ENCODE measurements at regions not wholly inside any gene's neighbourhood (a gene's known extent, or its start where the extent isn't known, plus 50 kb on each side); places are given as distances from the start of the nearest gene placed in this dataset.

- Histone ChIP-seq H4K20me1 (ENCODE audit: insufficient read depth, poor library complexity, severe bottlenecking) (no peaks in the 10 kb centered on the region), H2AFZ (no peak overlapping the region), H3K9me3 (ENCODE audit: low read depth) (no peaks in the 10 kb centered on the region), H3K36me3 (replicated peaks; ENCODE audit: insufficient read depth, low read depth) (no peaks in the 10 kb centered on the region), H3K4me3 (no peak overlapping the region), H3K4me2 (no peak overlapping the region), H3K27ac (no peak overlapping the region), H3K9me2 (replicated peaks; ENCODE audit: insufficient read depth) (no peaks in the 10 kb centered on the region), H3K79me2 (no peaks in the 10 kb centered on the region), H3K4me1 (ENCODE audit: insufficient read depth) (no peaks in the 10 kb centered on the region), H3K27me3 (no peaks in the 10 kb centered on the region)
- WGBS (ENCODE audit: low lambda C conversion rate, missing lambda C conversion rate), result 94% methylated on average over 26 of the region's 26 CpGs
- TF ChIP-seq EZH2 (IDR thresholded peaks at IDR 0.05; ENCODE audit: borderline replicate concordance) (no peak), EZH2phosphoT487 (IDR thresholded peaks at IDR 0.05; ENCODE audit: low read depth, severe bottlenecking, unreplicated experiment) (no peak), CTCF (IDR thresholded peaks at IDR 0.05; ENCODE audit: poor library complexity) (no peak)
- DNase-seq (ENCODE audit: low spot score), result no peak
These were observed 244.7 kb downstream of the TFAP2C start for GRCh38 chr20:56873836-56874235.

GRCh38 chr20:56875052-56875659 is 246.1 kb downstream of the TFAP2C start:
- 25% methylated on average over 6 of the region's 6 CpGs for WGBS (ENCODE audit: low lambda C conversion rate, missing lambda C conversion rate)
- Histone ChIP-seq H2AFZ (no peak overlapping the region), H3K9me2 (replicated peaks; ENCODE audit: insufficient read depth) (no peaks in the 10 kb centered on the region)

GRCh38 chr20:56875803-56876202 is 246.7 kb downstream of the TFAP2C start:
- Histone ChIP-seq H3K79me2 (no peaks in the 10 kb centered on the region), H4K20me1 (ENCODE audit: insufficient read depth, poor library complexity, severe bottlenecking) (no peaks in the 10 kb centered on the region), H3K4me2 (no peak overlapping the region), H3K9me2 (replicated peaks; ENCODE audit: insufficient read depth) (no peaks in the 10 kb centered on the region), H3K4me1 (ENCODE audit: insufficient read depth) (no peaks in the 10 kb centered on the region), H3K4me3 (no peak overlapping the region), H3K27me3 (no peaks in the 10 kb centered on the region), H3K36me3 (replicated peaks; ENCODE audit: insufficient read depth, low read depth) (no peaks in the 10 kb centered on the region), H3K27ac (no peak overlapping the region), H3K9me3 (ENCODE audit: low read depth) (no peaks in the 10 kb centered on the region), H2AFZ (no peak overlapping the region)
- 93% methylated on average over 7 of the region's 7 CpGs for WGBS (ENCODE audit: low lambda C conversion rate, missing lambda C conversion rate)
- no peak for TF ChIP-seq EZH2 (IDR thresholded peaks at IDR 0.05; ENCODE audit: borderline replicate concordance)
- no peak for TF ChIP-seq EZH2phosphoT487 (IDR thresholded peaks at IDR 0.05; ENCODE audit: low read depth, severe bottlenecking, unreplicated experiment)
- no peak for TF ChIP-seq CTCF (IDR thresholded peaks at IDR 0.05; ENCODE audit: poor library complexity)
- DNase-seq (ENCODE audit: low spot score), result no peak

More at GRCh38 chr20:56875052-56875659, 246.1 kb downstream of the TFAP2C start:
- TF ChIP-seq EZH2phosphoT487 (IDR thresholded peaks at IDR 0.05; ENCODE audit: low read depth, severe bottlenecking, unreplicated experiment) (no peak), CTCF (IDR thresholded peaks at IDR 0.05; ENCODE audit: poor library complexity) (no peak), EZH2 (IDR thresholded peaks at IDR 0.05; ENCODE audit: borderline replicate concordance) (no peak)
- H3K9me3 ChIP-seq (ENCODE audit: low read depth), result no peaks in the 10 kb centered on the region
- no peaks in the 10 kb centered on the region for H3K4me1 ChIP-seq (ENCODE audit: insufficient read depth)
- peak; percentile 82 for DNase-seq (ENCODE audit: low spot score)
- no peak overlapping the region for H3K4me3 ChIP-seq
- no peaks in the 10 kb centered on the region for H3K36me3 ChIP-seq (replicated peaks; ENCODE audit: insufficient read depth, low read depth)
- no peaks in the 10 kb centered on the region for H3K27me3 ChIP-seq
- H4K20me1 ChIP-seq (ENCODE audit: insufficient read depth, poor library complexity, severe bottlenecking), result no peaks in the 10 kb centered on the region
- no peak overlapping the region for H3K27ac ChIP-seq
- H3K4me2 ChIP-seq, result peak overlapping the region; percentile 51
- H3K79me2 ChIP-seq, result no peaks in the 10 kb centered on the region
